MG63 (cell line): ENCODE measurements at regions not wholly inside any gene's neighbourhood (a gene's known extent, or its start where the extent isn't known, plus 50 kb on each side); places are given as distances from the start of the nearest gene placed in this dataset.
"Not testable (repeated sequence)": the region's sequence is repeated elsewhere in the genome, so short reads cannot be mapped to it uniquely, and the experiment has no call there.

Experiments used
- DNase-seq: peaks from one replicate; pipeline ENCODE4 v3.0.0-alpha.2; 2020
- H3K27me3 ChIP-seq: fragments of 250-450 bp; sonication (Bioruptor Pico); 2 replicates; pipeline ENCODE4 v1.5.1; 2020; ENCODE audit warnings: mild to moderate bottlenecking, moderate library complexity
- H3K36me3 ChIP-seq: fragments of 250-450 bp; sonication (Bioruptor Pico); 2 replicates; pipeline ENCODE4 v1.5.1; 2020; ENCODE audit warnings: mild to moderate bottlenecking, moderate library complexity
- H3K4me3 ChIP-seq: fragments of 250-450 bp; sonication (Bioruptor Pico); 2 replicates; pipeline ENCODE4 v1.5.1; 2020; ENCODE audit warnings: mild to moderate bottlenecking, moderate library complexity
- H3K9me3 ChIP-seq: fragments of 250-450 bp; sonication (Bioruptor Pico); 2 replicates; pipeline ENCODE4 v1.5.1; 2020; ENCODE audit warnings: mild to moderate bottlenecking, moderate library complexity

- no peak for DNase-seq
- Histone ChIP-seq H3K4me3 (no peak overlapping the region), H3K36me3 (no peaks in the 10 kb centered on the region), H3K27me3 (no peaks in the 10 kb centered on the region), H3K9me3 (no peaks in the 10 kb centered on the region)
These were observed 179.7 kb upstream of the ST6GALNAC5 start for GRCh38 chr1:76687307-76688175.

GRCh38 chr1:76690766-76691165, 176.5 kb upstream of the ST6GALNAC5 start:
- no peaks in the 10 kb centered on the region for H3K36me3 ChIP-seq
- no peak overlapping the region for H3K4me3 ChIP-seq
- no peak for DNase-seq

GRCh38 chr1:76695535-76695934, 171.7 kb upstream of the ST6GALNAC5 start:
- Histone ChIP-seq H3K27me3 (no peaks in the 10 kb centered on the region), H3K9me3 (no peaks in the 10 kb centered on the region), H3K4me3 (no peak overlapping the region), H3K36me3 (no peaks in the 10 kb centered on the region)
- DNase-seq: no peak

More at GRCh38 chr1:76690766-76691165, 176.5 kb upstream of the ST6GALNAC5 start:
- H3K9me3 ChIP-seq: no peaks in the 10 kb centered on the region
- no peaks in the 10 kb centered on the region for H3K27me3 ChIP-seq

GRCh38 chr1:76697361-76697760, 169.9 kb upstream of the ST6GALNAC5 start:
- H3K27me3 ChIP-seq: no peaks in the 10 kb centered on the region
- H3K36me3 ChIP-seq: no peaks in the 10 kb centered on the region
- no peak for DNase-seq
- H3K9me3 ChIP-seq: no peaks in the 10 kb centered on the region
- no peak overlapping the region for H3K4me3 ChIP-seq

GRCh38 chr1:76699646-76700045, 167.6 kb upstream of the ST6GALNAC5 start:
- H3K27me3 ChIP-seq, H3K4me3 ChIP-seq, H3K9me3 ChIP-seq, H3K36me3 ChIP-seq, DNase-seq: not testable (repeated sequence)

- H3K36me3 ChIP-seq, H3K4me3 ChIP-seq, H3K27me3 ChIP-seq, H3K9me3 ChIP-seq, DNase-seq: not testable (repeated sequence)
These were observed 167.1 kb upstream of the ST6GALNAC5 start for GRCh38 chr1:76700200-76700599.

GRCh38 chr1:76705560-76705959, 161.7 kb upstream of the ST6GALNAC5 start:
- DNase-seq: no peak
- Histone ChIP-seq H3K36me3 (no peaks in the 10 kb centered on the region), H3K27me3 (no peaks in the 10 kb centered on the region; the same call in 1 of the 2 replicates), H3K9me3 (no peaks in the 10 kb centered on the region), H3K4me3 (no peak overlapping the region)

- no peak for DNase-seq
- no peaks in the 10 kb centered on the region for H3K36me3 ChIP-seq
- no peaks in the 10 kb centered on the region for H3K9me3 ChIP-seq
- no peak overlapping the region for H3K4me3 ChIP-seq
- H3K27me3 ChIP-seq: peaks cover 2% of the 10 kb centered on the region; the same call in 1 of the 2 replicates
These were observed 153.7 kb upstream of the ST6GALNAC5 start for GRCh38 chr1:76713535-76713934.

- DNase-seq: no peak
- Histone ChIP-seq H3K27me3 (0 out of 2 replicates have a peak, but pooled peaks cover 2% of the 10 kb centered on the region), H3K36me3 (no peaks in the 10 kb centered on the region), H3K4me3 (no peak overlapping the region), H3K9me3 (no peaks in the 10 kb centered on the region)
These were observed 151.8 kb upstream of the ST6GALNAC5 start for GRCh38 chr1:76715474-76715873.

GRCh38 chr1:76723949-76724348, 143.3 kb upstream of the ST6GALNAC5 start:
- Histone ChIP-seq H3K36me3 (no peaks in the 10 kb centered on the region), H3K4me3 (no peak overlapping the region), H3K9me3 (no peaks in the 10 kb centered on the region), H3K27me3 (no peaks in the 10 kb centered on the region)
- no peak for DNase-seq

- Histone ChIP-seq H3K4me3 (no peak overlapping the region), H3K27me3 (no peaks in the 10 kb centered on the region), H3K9me3 (no peaks in the 10 kb centered on the region), H3K36me3 (no peaks in the 10 kb centered on the region)
- no peak for DNase-seq
These were observed 142.5 kb upstream of the ST6GALNAC5 start for GRCh38 chr1:76724816-76725215.

- no peaks in the 10 kb centered on the region for H3K9me3 ChIP-seq
- DNase-seq: no peak
- H3K4me3 ChIP-seq: no peak overlapping the region
- H3K27me3 ChIP-seq: no peaks in the 10 kb centered on the region
- no peaks in the 10 kb centered on the region for H3K36me3 ChIP-seq
These were observed 141.2 kb upstream of the ST6GALNAC5 start for GRCh38 chr1:76725864-76726619.

- no peaks in the 10 kb centered on the region for H3K9me3 ChIP-seq
- no peaks in the 10 kb centered on the region for H3K36me3 ChIP-seq
- DNase-seq: no peak
- no peak overlapping the region for H3K4me3 ChIP-seq
- H3K27me3 ChIP-seq: no peaks in the 10 kb centered on the region; the same call in 1 of the 2 replicates
These were observed 139.8 kb upstream of the ST6GALNAC5 start for GRCh38 chr1:76727520-76727919.

GRCh38 chr1:76729142-76729541, 138.1 kb upstream of the ST6GALNAC5 start:
- Histone ChIP-seq H3K4me3 (no peak overlapping the region), H3K9me3 (no peaks in the 10 kb centered on the region), H3K27me3 (no peaks in the 10 kb centered on the region; the same call in 1 of the 2 replicates), H3K36me3 (no peaks in the 10 kb centered on the region)
- no peak for DNase-seq

- Histone ChIP-seq H3K36me3 (no peaks in the 10 kb centered on the region), H3K27me3 (no peaks in the 10 kb centered on the region; the same call in 1 of the 2 replicates), H3K9me3 (no peaks in the 10 kb centered on the region), H3K4me3 (no peak overlapping the region)
- DNase-seq: no peak
These were observed 137.3 kb upstream of the ST6GALNAC5 start for GRCh38 chr1:76730027-76730426.

- not testable (repeated sequence) for H3K27me3 ChIP-seq, H3K4me3 ChIP-seq, H3K9me3 ChIP-seq, DNase-seq, H3K36me3 ChIP-seq
These were observed 128.9 kb upstream of the ST6GALNAC5 start for GRCh38 chr1:76738355-76738754.

- not testable (repeated sequence) for DNase-seq, H3K9me3 ChIP-seq, H3K27me3 ChIP-seq, H3K36me3 ChIP-seq, H3K4me3 ChIP-seq
These were observed 126.3 kb upstream of the ST6GALNAC5 start for GRCh38 chr1:76740956-76741355.
